Smooth muscle cell (in vitro differentiated cells): ENCODE measurements at regions not wholly inside any gene's neighbourhood (a gene's known extent, or its start where the extent isn't known, plus 50 kb on each side); places are given as distances from the start of the nearest gene placed in this dataset.

ENCODE experiments used
- DNase-seq: peaks from one replicate; lab custom pipeline; 2025; ENCODE audit not compliant: unreplicated experiment; lab: John Stamatoyannopoulos, UW
- H2AFZ ChIP-seq: fragments of 200-600 bp; sonication (generic); 2 replicates; pipeline ENCODE4 v1.6.0; 2016; ENCODE audit warnings: antibody characterized with exemption, low read depth, mild to moderate bottlenecking
- H3F3A ChIP-seq: fragments of 200-600 bp; sonication (generic); 2 replicates; pipeline ENCODE4 v1.6.0; 2017; ENCODE audit warnings: antibody characterized with exemption, low read depth
- H3K27ac ChIP-seq: fragments of 200-600 bp; sonication (generic); 2 replicates; pipeline ENCODE4 v1.5.1; 2016; ENCODE audit warnings: low read depth, mild to moderate bottlenecking
- H3K27me3 ChIP-seq: fragments of 200-600 bp; sonication (generic); 2 replicates; pipeline ENCODE4 v1.6.1; 2016; ENCODE audit warnings: low read depth, mild to moderate bottlenecking
- H3K36me3 ChIP-seq: fragments of 200-600 bp; sonication (generic); 2 replicates; pipeline ENCODE4 v1.5.1; 2016; ENCODE audit warnings: low read depth
- H3K4me1 ChIP-seq: fragments of 200-600 bp; sonication (generic); 2 replicates; pipeline ENCODE4 v1.5.1; 2016; ENCODE audit warnings: low read depth
- H3K4me2 ChIP-seq: fragments of 200-600 bp; sonication (generic); 2 replicates; pipeline ENCODE4 v1.6.0; 2016; ENCODE audit warnings: mild to moderate bottlenecking
- H3K4me3 ChIP-seq: fragments of 200-600 bp; sonication (generic); 2 replicates; pipeline ENCODE4 v1.5.1; 2016; ENCODE audit warnings: mild to moderate bottlenecking
- H3K79me2 ChIP-seq: fragments of 200-600 bp; sonication (generic); 2 replicates; pipeline ENCODE4 v1.6.0; 2016; ENCODE audit warnings: low read depth, mild to moderate bottlenecking
- H3K9ac ChIP-seq: fragments of 200-600 bp; sonication (generic); 2 replicates; pipeline ENCODE4 v1.6.0; 2016; ENCODE audit warnings: low read depth
- H3K9me3 ChIP-seq: fragments of 200-600 bp; sonication (generic); replicated peaks from 2 replicates; pipeline ENCODE4 v1.5.1; 2016; ENCODE audit warnings: low read depth
- H4K20me1 ChIP-seq: fragments of 200-600 bp; sonication (generic); 2 replicates; pipeline ENCODE4 v1.6.0; 2016; ENCODE audit warnings: low read depth
- WGBS: methylation state at CpG from one replicate; pipeline ENCODE4 v1.1.7; 2016; ENCODE audit warnings: low lambda C conversion rate; 5-methylcytosine and 5-hydroxymethylcytosine counted together
- TF ChIP-seq, protein P1 (sequence below): fragments of 200-600 bp; sonication (generic); IDR thresholded peaks from 2 replicates; pipeline ENCODE4 v1.5.1; 2017; ENCODE audit warnings: borderline replicate concordance, mild to moderate bottlenecking, antibody characterized with exemption; ENCODE audit not compliant: insufficient read depth, poor library complexity, severe bottlenecking

DNA sequence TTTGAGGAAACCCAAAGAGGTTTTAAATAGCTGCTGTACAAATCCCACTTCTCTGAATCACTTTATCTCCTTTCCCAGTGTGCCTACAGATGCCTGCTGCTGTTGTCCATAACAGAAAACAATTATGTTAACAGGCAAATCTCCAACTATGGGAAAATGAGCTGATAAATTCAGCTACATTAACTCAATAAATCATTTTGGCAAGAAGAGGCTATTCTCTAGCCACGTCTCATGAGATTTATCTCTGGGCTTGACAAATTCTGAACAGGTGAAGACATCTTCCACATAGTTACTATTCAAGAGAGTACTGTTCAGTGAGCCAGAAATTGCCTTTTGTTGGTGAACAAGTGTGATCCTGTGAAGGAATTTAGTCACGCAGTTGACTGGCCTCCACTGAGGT is 327.1 kb upstream of the FMN2 start:
- no peaks in the 10 kb centered on the region for H3K36me3 ChIP-seq
- no peaks in the 10 kb centered on the region for H3K27me3 ChIP-seq
- no peaks in the 10 kb centered on the region for H3K79me2 ChIP-seq
- DNase-seq: no peak
- no peaks in the 10 kb centered on the region for H3K4me1 ChIP-seq
- no peak overlapping the region for H3K4me3 ChIP-seq
- no peak overlapping the region for H2AFZ ChIP-seq
- H3F3A ChIP-seq: no peaks in the 10 kb centered on the region
- H3K27ac ChIP-seq: no peak overlapping the region
- no peaks in the 10 kb centered on the region for H3K9me3 ChIP-seq
- H3K9ac ChIP-seq: no peak overlapping the region
- 79% methylated on average over 2 of the region's 2 CpGs for WGBS
- TF ChIP-seq, protein P1, sequence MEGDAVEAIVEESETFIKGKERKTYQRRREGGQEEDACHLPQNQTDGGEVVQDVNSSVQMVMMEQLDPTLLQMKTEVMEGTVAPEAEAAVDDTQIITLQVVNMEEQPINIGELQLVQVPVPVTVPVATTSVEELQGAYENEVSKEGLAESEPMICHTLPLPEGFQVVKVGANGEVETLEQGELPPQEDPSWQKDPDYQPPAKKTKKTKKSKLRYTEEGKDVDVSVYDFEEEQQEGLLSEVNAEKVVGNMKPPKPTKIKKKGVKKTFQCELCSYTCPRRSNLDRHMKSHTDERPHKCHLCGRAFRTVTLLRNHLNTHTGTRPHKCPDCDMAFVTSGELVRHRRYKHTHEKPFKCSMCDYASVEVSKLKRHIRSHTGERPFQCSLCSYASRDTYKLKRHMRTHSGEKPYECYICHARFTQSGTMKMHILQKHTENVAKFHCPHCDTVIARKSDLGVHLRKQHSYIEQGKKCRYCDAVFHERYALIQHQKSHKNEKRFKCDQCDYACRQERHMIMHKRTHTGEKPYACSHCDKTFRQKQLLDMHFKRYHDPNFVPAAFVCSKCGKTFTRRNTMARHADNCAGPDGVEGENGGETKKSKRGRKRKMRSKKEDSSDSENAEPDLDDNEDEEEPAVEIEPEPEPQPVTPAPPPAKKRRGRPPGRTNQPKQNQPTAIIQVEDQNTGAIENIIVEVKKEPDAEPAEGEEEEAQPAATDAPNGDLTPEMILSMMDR: no peak
- no peak overlapping the region for H3K4me2 ChIP-seq
- no peaks in the 10 kb centered on the region for H4K20me1 ChIP-seq

DNA sequence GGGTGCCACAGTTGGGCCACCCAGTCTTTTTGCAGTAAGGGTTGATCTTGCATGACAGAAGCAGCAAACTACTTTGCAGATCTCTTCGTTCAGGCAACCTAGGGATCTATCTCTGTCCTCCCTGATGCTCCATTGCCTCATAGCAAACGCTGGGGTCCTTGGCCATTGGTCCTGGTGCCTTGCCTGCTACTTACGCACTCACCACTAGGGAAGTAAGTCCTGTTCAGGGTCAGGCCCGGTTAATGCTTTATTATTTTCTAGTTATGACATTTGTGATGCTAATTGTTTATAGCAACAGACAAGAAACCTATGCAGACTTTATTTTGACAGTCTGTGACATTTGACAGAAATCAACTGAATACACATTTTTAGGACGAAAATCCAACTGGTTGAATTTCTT is 326.5 kb upstream of the FMN2 start:
- no peak overlapping the region for H3K27ac ChIP-seq
- H3K4me2 ChIP-seq: no peak overlapping the region
- H3K27me3 ChIP-seq: no peaks in the 10 kb centered on the region
- H3K9me3 ChIP-seq: no peaks in the 10 kb centered on the region
- TF ChIP-seq, protein P1: no peak
- no peak overlapping the region for H2AFZ ChIP-seq
- DNase-seq: no peak
- no peaks in the 10 kb centered on the region for H3F3A ChIP-seq
- H3K4me1 ChIP-seq: no peaks in the 10 kb centered on the region
- WGBS: 84% methylated on average over 5 of the region's 5 CpGs
- no peak overlapping the region for H3K4me3 ChIP-seq
- no peaks in the 10 kb centered on the region for H3K79me2 ChIP-seq
- H3K36me3 ChIP-seq: no peaks in the 10 kb centered on the region
- H3K9ac ChIP-seq: no peak overlapping the region
- H4K20me1 ChIP-seq: no peaks in the 10 kb centered on the region

DNA sequence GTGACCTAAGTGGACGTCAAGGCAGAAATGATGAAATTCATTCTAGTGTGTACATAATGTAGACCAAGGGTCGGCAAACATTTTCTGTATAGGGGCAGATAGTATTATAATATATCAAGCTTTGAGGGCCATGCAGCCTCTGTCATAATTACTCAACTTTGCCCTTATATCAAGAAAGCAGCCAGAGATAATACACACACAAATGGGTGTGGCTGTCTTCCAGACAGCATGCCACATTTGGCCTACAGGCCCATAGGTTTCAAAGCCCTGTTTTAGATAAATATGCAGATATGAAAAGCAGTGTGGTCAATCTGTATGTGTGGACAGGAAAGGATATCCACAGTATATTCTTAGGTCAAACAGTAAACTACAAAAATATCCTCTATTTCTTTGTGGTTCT is 320.1 kb upstream of the FMN2 start:
- Histone ChIP-seq H3K4me3 (no peak overlapping the region), H3K36me3 (no peaks in the 10 kb centered on the region), H3K4me1 (peaks cover 7% of the 10 kb centered on the region), H3K79me2 (no peaks in the 10 kb centered on the region), H3K27ac (peak overlapping the region; percentile 28), H4K20me1 (no peaks in the 10 kb centered on the region), H3K9me3 (no peaks in the 10 kb centered on the region), H3K27me3 (no peaks in the 10 kb centered on the region), H3K4me2 (no peak overlapping the region), H2AFZ (no peak overlapping the region), H3K9ac (no peak overlapping the region), H3F3A (no peaks in the 10 kb centered on the region)
- DNase-seq: no peak
- 69% methylated on average over 2 of the region's 2 CpGs for WGBS
- TF ChIP-seq, protein P1: no peak

DNA sequence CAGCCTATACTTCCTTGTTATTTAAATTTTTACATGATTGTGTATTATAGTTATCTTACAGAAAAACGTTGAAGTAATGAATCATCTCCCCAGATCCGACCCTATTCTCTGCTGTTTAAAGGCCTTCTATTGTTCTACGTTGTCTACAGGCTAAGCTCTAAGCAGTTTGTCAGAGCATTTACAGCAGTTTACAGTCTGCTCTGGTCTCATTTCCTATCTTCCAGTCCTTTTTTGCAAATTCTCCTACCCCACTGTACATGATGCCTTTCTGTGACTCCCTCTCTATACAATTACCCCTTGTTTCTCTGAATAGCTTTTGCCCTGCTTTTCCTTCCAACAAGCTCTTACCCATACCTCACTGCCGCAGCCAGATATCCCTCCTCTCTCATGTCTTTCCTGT is 319.2 kb upstream of the FMN2 start:
- H3K4me1 ChIP-seq: peaks cover 7% of the 10 kb centered on the region
- H3K79me2 ChIP-seq: no peaks in the 10 kb centered on the region
- H3K36me3 ChIP-seq: no peaks in the 10 kb centered on the region
- 36% methylated on average over 4 of the region's 4 CpGs for WGBS
- no peak overlapping the region for H3K4me2 ChIP-seq
- TF ChIP-seq, protein P1: no peak
- no peaks in the 10 kb centered on the region for H4K20me1 ChIP-seq
- H3K27me3 ChIP-seq: no peaks in the 10 kb centered on the region
- no peaks in the 10 kb centered on the region for H3K9me3 ChIP-seq
- H3K9ac ChIP-seq: no peak overlapping the region
- no peak overlapping the region for H3K4me3 ChIP-seq
- H3F3A ChIP-seq: no peaks in the 10 kb centered on the region
- no peak overlapping the region for H2AFZ ChIP-seq
- H3K27ac ChIP-seq: peak overlapping the region; percentile 49
- no peak for DNase-seq
